IMR-90 (cell line): ENCODE measurements at regions not wholly inside any gene's neighbourhood (a gene's known extent, or its start where the extent isn't known, plus 50 kb on each side); places are given as distances from the start of the nearest gene placed in this dataset.

Source experiments
- ATAC-seq: fragments of 200-7000 bp; cut with Tn5 transposase; 2 replicates; pipeline ENCODE4 v1.9.1; 2020; ENCODE audit warnings: low read depth, mild to moderate bottlenecking, moderate library complexity
- BruUV-seq: library from RNA; stranded (reverse); fragments of 400-500 nt; replicated peaks from 2 replicates; lab custom pipeline; 2021; lab: Mats Ljungman, UMichigan
- CTCF ChIA-PET: fragments of 300-600 bp; formaldehyde crosslinking; extraction: SDS; loops from one replicate; lab custom pipeline; 2021; ENCODE audit warnings: antibody characterized with exemption; lab: Yijun Ruan, JAX
- POLR2A ChIA-PET: fragments of 300-600 bp; sonication (Branson Sonifier 250); formaldehyde crosslinking; loops from one replicate; lab custom pipeline; 2022; ENCODE audit warnings: antibody characterized with exemption; ENCODE audit not compliant: unreplicated experiment; lab: Charles Lee
- DNase-seq: peaks from one replicate; pipeline ENCODE4 v3.0.0; 2013
- H2AFZ ChIP-seq: replicated peaks from 2 replicates; pipeline ENCODE3; 2013; ENCODE audit warnings: low read length, mild to moderate bottlenecking; ENCODE audit not compliant: poor library complexity
- H2AK5ac ChIP-seq: 2 replicates; pipeline ENCODE4 v1.6.1; 2013; ENCODE audit warnings: low read depth, low read length, inconsistent platforms
- H2AK9ac ChIP-seq: replicated peaks from 2 replicates; pipeline ENCODE3; 2013; ENCODE audit warnings: mild to moderate bottlenecking, low read depth, low read length, moderate library complexity; ENCODE audit not compliant: poor library complexity
- H2BK120ac ChIP-seq: 2 replicates; pipeline ENCODE4 v1.6.1; 2013; ENCODE audit warnings: low read depth, low read length, inconsistent platforms
- H2BK15ac ChIP-seq: 3 replicates; pipeline ENCODE4 v1.6.1; 2013; ENCODE audit warnings: low read depth, low read length, inconsistent platforms
- H2BK20ac ChIP-seq: 2 replicates; pipeline ENCODE4 v1.6.1; 2013; ENCODE audit warnings: low read depth, mild to moderate bottlenecking, inconsistent platforms, low read length, moderate library complexity
- H2BK5ac ChIP-seq: 2 replicates; pipeline ENCODE4 v1.6.1; 2013; ENCODE audit warnings: mild to moderate bottlenecking, low read depth, low read length, inconsistent platforms; ENCODE audit not compliant: poor library complexity, severe bottlenecking
- H3K14ac ChIP-seq: replicated peaks from 2 replicates; pipeline ENCODE4 v1.6.1; 2013; ENCODE audit warnings: low read depth, low read length, inconsistent platforms
- H3K18ac ChIP-seq: 2 replicates; pipeline ENCODE4 v1.6.1; 2013; ENCODE audit warnings: low read depth, low read length, control low read depth
- H3K23ac ChIP-seq: 2 replicates; pipeline ENCODE4 v1.6.1; 2013; ENCODE audit warnings: low read depth, low read length, inconsistent platforms
- H3K27ac ChIP-seq: 2 replicates; pipeline ENCODE4 v1.5.1; 2013; ENCODE audit warnings: mild to moderate bottlenecking, control low read depth, low read length; ENCODE audit not compliant: insufficient read depth
- H3K27me3 ChIP-seq: 2 replicates; pipeline ENCODE4 v1.6.1; 2013; ENCODE audit warnings: low read length; ENCODE audit not compliant: control insufficient read depth, insufficient read depth
- H3K36me3 ChIP-seq: 2 replicates; pipeline ENCODE4 v1.6.1; 2013; ENCODE audit warnings: low read length, mixed read lengths; ENCODE audit not compliant: control insufficient read depth, insufficient read depth
- H3K4ac ChIP-seq: 2 replicates; pipeline ENCODE4 v1.6.1; 2013; ENCODE audit warnings: low read depth, low read length, inconsistent platforms
- H3K4me1 ChIP-seq: 2 replicates; pipeline ENCODE4 v1.6.1; 2013; ENCODE audit warnings: low read length, mixed read lengths; ENCODE audit not compliant: control insufficient read depth, insufficient read depth
- H3K4me2 ChIP-seq: 2 replicates; pipeline ENCODE4 v1.6.1; 2013; ENCODE audit warnings: low read depth, mild to moderate bottlenecking, control low read depth, low read length, moderate library complexity
- H3K4me3 ChIP-seq: 2 replicates; pipeline ENCODE4 v1.5.1; 2013; ENCODE audit warnings: low read depth, mild to moderate bottlenecking, control low read depth, low read length, moderate library complexity; ENCODE audit not compliant: insufficient read depth
- H3K56ac ChIP-seq: 2 replicates; pipeline ENCODE4 v1.6.1; 2013; ENCODE audit warnings: low read length, inconsistent platforms; ENCODE audit not compliant: insufficient read depth; ENCODE audit errors: extremely low read depth
- H3K79me1 ChIP-seq, 2 experiments: 2 replicates each; pipeline ENCODE4 v1.6.1; 2013; ENCODE audit warnings: low read length in 2 of 2, inconsistent platforms in 1 of 2, low read depth in 1 of 2
- H3K9ac ChIP-seq: 2 replicates; pipeline ENCODE4 v1.6.1; 2013; ENCODE audit warnings: low read depth, low read length, control low read depth
- H3K9me1 ChIP-seq: 2 replicates; pipeline ENCODE4 v1.6.1; 2013; ENCODE audit warnings: low read length, inconsistent platforms; ENCODE audit not compliant: insufficient read depth
- H3K9me3 ChIP-seq: 2 replicates; pipeline ENCODE4 v1.6.1; 2013; ENCODE audit warnings: low read length; ENCODE audit not compliant: control insufficient read depth, insufficient read depth
- H4K20me1 ChIP-seq: 2 replicates; pipeline ENCODE4 v1.6.1; 2013; ENCODE audit warnings: low read length, inconsistent platforms; ENCODE audit not compliant: insufficient read depth
- H4K5ac ChIP-seq: 2 replicates; pipeline ENCODE4 v1.6.1; 2013; ENCODE audit warnings: mild to moderate bottlenecking, low read depth, low read length, control low read depth
- H4K8ac ChIP-seq, 2 experiments: 2 replicates each; pipeline ENCODE4 v1.6.1; 2013; ENCODE audit warnings: low read depth in 2 of 2, low read length in 2 of 2, control low read depth in 1 of 2, inconsistent platforms in 1 of 2
- H4K91ac ChIP-seq: 2 replicates; pipeline ENCODE4 v1.6.1; 2013; ENCODE audit warnings: low read depth, low read length, inconsistent platforms; ENCODE audit not compliant: insufficient read depth
- BHLHE40 ChIP-seq: fragments of 150-350 bp; IDR thresholded peaks from 2 replicates; pipeline ENCODE4 v1.6.1; 2016; ENCODE audit warnings: mild to moderate bottlenecking, low read depth, low read length
- CEBPB ChIP-seq: IDR thresholded peaks from 2 replicates; pipeline ENCODE4 v1.6.1; 2012; ENCODE audit warnings: low read depth, low read length, improper control_type of control experiment
- CHD1 ChIP-seq: IDR thresholded peaks from 2 replicates; pipeline ENCODE4 v1.6.1; 2012; ENCODE audit warnings: low read depth, low read length, improper control_type of control experiment
- CTCF ChIP-seq: conservative IDR thresholded peaks from 2 replicates; pipeline ENCODE4 v1.5.1; 2012; ENCODE audit warnings: mild to moderate bottlenecking, low read depth, low read length, improper control_type of control experiment
- ELK1 ChIP-seq: fragments of 150-350 bp; IDR thresholded peaks from 2 replicates; pipeline ENCODE4 v1.6.1; 2016; ENCODE audit warnings: low read depth, mild to moderate bottlenecking, low read length, moderate library complexity, borderline replicate concordance
- FOS ChIP-seq: fragments of 150-350 bp; IDR thresholded peaks from 2 replicates; pipeline ENCODE4 v1.6.1; 2016; ENCODE audit warnings: low read depth, low read length
- MAFK ChIP-seq: IDR thresholded peaks from 2 replicates; pipeline ENCODE4 v1.6.1; 2012; ENCODE audit warnings: low read depth, low read length, improper control_type of control experiment
- MAZ ChIP-seq: IDR thresholded peaks from 2 replicates; pipeline ENCODE4 v1.6.1; 2012; ENCODE audit warnings: low read depth, mild to moderate bottlenecking, low read length, improper control_type of control experiment, moderate library complexity, borderline replicate concordance
- MXI1 ChIP-seq: IDR thresholded peaks from 2 replicates; pipeline ENCODE4 v1.6.1; 2012; ENCODE audit warnings: low read depth, mild to moderate bottlenecking, low read length, moderate library complexity, borderline replicate concordance
- NFE2L2 ChIP-seq: fragments of 150-350 bp; IDR thresholded peaks from 2 replicates; pipeline ENCODE4 v1.6.1; 2016; ENCODE audit warnings: low read depth, mild to moderate bottlenecking, low read length
- POLR2A ChIP-seq: IDR thresholded peaks from 2 replicates; pipeline ENCODE4 v1.6.1; 2012; ENCODE audit warnings: mild to moderate bottlenecking, low read depth, low read length
- RAD21 ChIP-seq: IDR thresholded peaks from 2 replicates; pipeline ENCODE4 v1.6.1; 2012; ENCODE audit warnings: low read length, improper control_type of control experiment
- RCOR1 ChIP-seq: IDR thresholded peaks from 2 replicates; pipeline ENCODE4 v1.6.1; 2012; ENCODE audit warnings: mild to moderate bottlenecking, low read length, improper control_type of control experiment; ENCODE audit not compliant: insufficient replicate concordance
- RFX5 ChIP-seq: IDR thresholded peaks from 2 replicates; pipeline ENCODE4 v1.8.0; 2012; ENCODE audit warnings: low read depth, mild to moderate bottlenecking, low read length, moderate library complexity
- SMC3 ChIP-seq: fragments of 150-350 bp; IDR thresholded peaks from 2 replicates; pipeline ENCODE4 v1.6.1; 2016; ENCODE audit warnings: low read depth, mild to moderate bottlenecking, antibody characterized with exemption, low read length, moderate library complexity
- USF2 ChIP-seq: fragments of 150-350 bp; IDR thresholded peaks from 2 replicates; pipeline ENCODE4 v1.6.1; 2017; ENCODE audit warnings: mild to moderate bottlenecking, antibody characterized with exemption, low read length, low read depth
- WGBS, 2 experiments: methylation state at CpG; one replicate each; pipeline versions ENCODE4 v1.1.5 to v1.1.7; 2013; ENCODE audit warnings: missing lambda C conversion rate in 2 of 2; ENCODE audit not compliant: insufficient read length in 1 of 2; ENCODE audit errors: extremely low coverage in 2 of 2; 5-methylcytosine and 5-hydroxymethylcytosine counted together
- dilution Hi-C: fragments of 300-500 bp; cut with HindIII; formaldehyde crosslinking; loops from one replicate; pipeline ENCODE4 v1.14.3; 2018; ENCODE audit warnings: low sequenced_read_pairs; ENCODE audit not compliant: unreplicated experiment
- in situ Hi-C: fragments of 300-500 bp; cut with MboI; formaldehyde crosslinking; loops from 3 replicates; pipeline ENCODE4 v1.14.3; 2019; ENCODE audit warnings: low sequenced_read_pairs, inconsistent platforms, mixed read lengths
- intact Hi-C: fragments of 100-400 bp; cut with micrococcal nuclease; formaldehyde crosslinking; loops from 2 replicates; pipeline ENCODE4 v1.10.0; 2022

- in situ Hi-C loops: no loop called here
- 100% methylated on average over 1 of the region's 12 CpGs; no CpG with 5 or more reads in 1 of the 2 experiments for WGBS, 2 experiments
- Histone ChIP-seq H3K18ac (no peak overlapping the region), H2AK5ac (no peak overlapping the region), H3K27ac (no peak overlapping the region), H3K9me3 (peaks cover 14% of the 10 kb centered on the region), H3K56ac (no peak overlapping the region), H3K4ac (no peak overlapping the region), H3K4me1 (no peaks in the 10 kb centered on the region), H3K79me1 (no peaks in the 10 kb centered on the region), H3K4me3 (no peak overlapping the region), H4K5ac (no peak overlapping the region), H2AFZ (no peak overlapping the region), H3K9ac (no peak overlapping the region), H3K4me2 (no peak overlapping the region), H2AK9ac (no peak overlapping the region), H3K27me3 (no peaks in the 10 kb centered on the region), H4K8ac (no peak overlapping the region), H3K14ac (no peak overlapping the region), H3K36me3 (no peaks in the 10 kb centered on the region), H3K9me1 (no peaks in the 10 kb centered on the region), H2BK5ac (no peak overlapping the region), H4K20me1 (no peaks in the 10 kb centered on the region), H2BK20ac (no peak overlapping the region), H3K23ac (no peak overlapping the region), H2BK120ac (no peak overlapping the region), H2BK15ac (no peak overlapping the region), H4K91ac (no peak overlapping the region)
- TF ChIP-seq CHD1: no peak
- no peak for TF ChIP-seq CEBPB
- no peak for TF ChIP-seq MXI1
- no peak for TF ChIP-seq POLR2A
- TF ChIP-seq RCOR1: no peak
- TF ChIP-seq NFE2L2: no peak
- TF ChIP-seq FOS: no peak
- TF ChIP-seq BHLHE40: no peak
- no peak for TF ChIP-seq MAZ
- TF ChIP-seq USF2: no peak
- TF ChIP-seq RAD21: no peak
- no peak for TF ChIP-seq ELK1
- TF ChIP-seq MAFK: no peak
- no peak for TF ChIP-seq RFX5
- TF ChIP-seq CTCF: no peak
- TF ChIP-seq SMC3: no peak
- DNase-seq (no peak), ATAC-seq (no peak)
- dilution Hi-C loops: no loop called here
- BruUV-seq: no TSS peak
- CTCF ChIA-PET: no interaction called here
- POLR2A ChIA-PET: no interaction called here
- intact Hi-C loops: no loop called here
Observed at GRCh38 chr10:129373231-129373630, 93.8 kb upstream of the MGMT start.
